HG03558 (cell line): ENCODE measurements at regions not wholly inside any gene's neighbourhood (a gene's known extent, or its start where the extent isn't known, plus 50 kb on each side); places are given as distances from the start of the nearest gene placed in this dataset.

Experiments used
- ATAC-seq: cut with Tn5 transposase; IDR thresholded peaks from one replicate; pipeline ENCODE4 v1.9.1; 2021; ENCODE audit warnings: moderate number of reproducible peaks; ENCODE audit not compliant: unreplicated experiment; ENCODE audit errors: extremely low read depth

DNA sequence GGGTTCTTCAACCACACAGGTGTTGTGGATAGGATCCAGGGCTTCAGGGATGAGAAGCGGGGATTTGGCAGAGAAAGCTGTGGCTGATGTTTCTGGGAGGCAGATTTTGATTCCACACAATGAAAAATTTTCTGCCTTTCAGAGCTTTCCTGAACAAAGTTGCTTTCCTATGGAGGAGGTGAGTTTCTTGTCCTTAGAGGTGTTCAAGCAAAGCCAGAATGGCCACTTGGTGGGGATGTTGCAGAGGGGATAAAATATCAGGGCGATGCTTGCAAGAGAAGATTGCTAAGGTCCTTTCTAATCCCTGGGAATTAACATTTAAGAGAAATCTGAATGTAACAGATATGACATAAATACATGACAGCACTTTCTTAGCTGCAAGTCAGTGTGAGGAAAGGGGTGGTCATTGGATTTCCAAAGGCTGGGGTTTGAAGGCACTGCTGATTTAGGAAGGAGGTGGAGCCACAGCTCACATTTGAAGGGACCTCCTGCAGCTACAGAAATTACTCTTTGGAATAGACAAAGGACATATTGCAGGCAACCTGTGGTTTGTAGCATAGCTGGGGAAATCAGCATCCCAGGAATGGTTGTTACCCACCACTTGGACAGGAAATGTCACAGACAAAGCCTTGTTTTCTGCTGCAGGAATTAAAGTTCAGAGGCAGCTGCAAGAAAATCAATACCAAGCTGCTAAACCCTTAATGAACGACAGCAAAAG lies 271.1 kb upstream of the CHD6 start:
- ATAC-seq, result no peak

DNA sequence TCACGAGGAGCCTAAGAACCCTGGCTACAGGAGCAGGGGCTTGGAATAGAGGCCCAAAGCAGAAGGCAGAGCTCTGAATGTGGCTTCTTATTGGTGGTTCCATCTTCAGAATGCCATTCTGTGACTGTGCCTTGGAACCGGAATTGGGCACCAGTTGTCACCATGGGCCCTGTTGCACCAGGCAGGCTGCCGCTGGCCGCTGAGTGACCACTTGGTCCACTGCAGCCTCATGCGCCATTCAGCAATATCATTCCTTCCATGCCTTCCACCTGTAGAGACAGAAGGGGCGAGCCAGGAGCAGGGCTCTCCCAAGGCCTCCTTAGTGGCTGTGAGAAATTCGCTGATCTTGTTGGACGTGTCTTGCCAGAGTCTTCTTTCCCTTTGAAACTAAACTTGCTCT lies 270.3 kb upstream of the CHD6 start:
- ATAC-seq, result no peak

DNA sequence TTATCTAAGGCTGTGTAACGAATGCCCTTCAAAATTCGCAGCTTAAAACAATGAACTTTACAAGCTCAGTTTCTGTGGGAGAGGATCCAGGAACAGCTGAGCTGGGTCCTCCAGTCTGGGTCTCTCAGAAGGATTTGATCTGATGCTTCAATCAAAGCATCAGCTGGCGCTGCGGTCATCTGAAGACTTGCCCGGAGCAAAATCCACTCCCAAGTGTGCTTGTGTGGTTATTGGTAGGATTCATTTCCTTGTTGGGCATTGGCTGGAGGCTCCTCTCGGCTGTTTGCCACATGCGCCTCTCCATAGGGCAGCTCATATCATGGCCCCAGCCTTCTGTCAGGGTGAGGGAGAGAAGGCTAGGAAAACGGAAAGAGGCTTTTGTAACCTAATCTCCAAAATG lies 269.3 kb upstream of the CHD6 start:
- no peak for ATAC-seq

DNA sequence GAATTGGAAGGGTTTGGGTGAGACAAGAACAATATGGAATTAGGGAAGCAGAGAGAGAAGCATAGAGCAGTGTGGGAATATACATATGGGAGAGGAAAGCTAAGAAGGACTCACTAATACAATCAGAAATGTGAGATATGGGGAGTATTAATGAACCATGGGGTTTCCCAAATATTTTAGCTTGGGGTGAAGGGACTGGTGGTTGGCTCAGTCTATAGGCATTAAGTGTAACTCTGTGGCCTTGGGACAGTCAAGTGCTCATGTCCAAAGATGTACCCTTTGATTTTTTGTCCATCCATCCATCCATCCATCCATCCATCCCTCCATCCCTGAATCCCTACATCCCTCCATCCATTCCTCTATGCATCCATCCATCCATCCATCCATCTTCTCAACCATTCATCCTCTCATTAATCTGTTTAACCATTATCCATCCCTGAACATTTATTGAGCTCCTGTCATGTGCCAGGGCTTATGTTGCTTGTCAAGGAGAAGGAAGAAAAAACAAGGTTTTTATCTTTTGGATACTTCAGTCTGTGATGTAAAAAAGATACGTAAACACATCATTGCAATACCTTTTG lies 263.4 kb upstream of the CHD6 start:
- no peak for ATAC-seq

DNA sequence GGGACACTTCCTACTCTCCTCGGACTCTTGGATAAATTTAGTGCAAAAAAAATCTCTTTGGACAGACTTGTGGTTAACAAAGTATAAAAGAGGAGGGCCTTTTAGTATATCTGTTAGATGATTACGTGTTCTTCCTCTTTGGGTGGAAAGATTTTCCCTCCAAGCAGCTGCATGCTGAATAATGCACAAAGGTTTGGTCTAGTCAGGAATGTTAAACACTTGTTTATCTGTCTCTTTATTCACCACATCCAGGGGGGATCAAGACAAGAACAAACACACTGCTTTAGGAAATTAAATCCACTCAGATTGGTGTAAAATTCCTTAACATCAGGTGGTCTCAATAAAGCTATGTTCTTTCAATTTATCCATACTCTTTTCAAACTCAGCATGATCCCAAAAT lies 260.9 kb upstream of the CHD6 start:
- ATAC-seq, result no peak

DNA sequence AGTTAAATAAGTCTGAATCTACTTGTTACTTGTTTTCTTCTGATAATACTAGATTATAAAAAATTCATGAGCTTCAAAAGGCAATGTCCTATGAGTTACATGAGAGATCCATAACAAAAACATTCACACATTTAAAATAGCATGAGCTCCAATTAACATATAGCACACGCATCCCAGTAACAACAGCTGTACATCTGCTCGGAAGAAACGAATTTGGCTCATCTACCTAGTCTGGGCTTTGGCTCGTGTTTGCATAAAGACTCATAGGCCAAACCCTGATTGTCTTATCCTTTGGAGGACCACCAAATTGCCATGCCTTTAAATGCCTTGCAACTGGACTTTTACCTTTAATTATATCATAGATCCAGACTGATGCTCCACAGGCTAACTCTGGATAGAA lies 259.7 kb upstream of the CHD6 start:
- no peak for ATAC-seq

DNA sequence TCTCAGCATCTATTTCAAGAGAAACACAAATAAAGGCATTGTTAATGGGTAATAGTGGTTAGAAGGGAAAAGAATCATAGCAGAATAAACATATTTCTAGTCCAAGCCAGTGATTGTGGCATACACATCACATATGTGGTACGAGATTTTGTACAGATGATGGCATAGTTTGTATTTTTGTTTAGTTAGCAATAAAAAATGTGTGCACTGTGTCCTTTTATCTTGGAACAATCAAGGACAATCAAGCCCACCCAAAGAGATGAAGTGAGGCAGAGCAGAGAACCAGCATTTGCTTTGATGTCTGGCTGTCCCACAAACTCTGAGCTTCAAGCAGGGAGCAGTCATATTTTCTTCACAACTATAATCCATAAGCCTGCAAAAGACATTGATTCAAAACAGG lies 256.5 kb upstream of the CHD6 start:
- ATAC-seq, result no peak

DNA sequence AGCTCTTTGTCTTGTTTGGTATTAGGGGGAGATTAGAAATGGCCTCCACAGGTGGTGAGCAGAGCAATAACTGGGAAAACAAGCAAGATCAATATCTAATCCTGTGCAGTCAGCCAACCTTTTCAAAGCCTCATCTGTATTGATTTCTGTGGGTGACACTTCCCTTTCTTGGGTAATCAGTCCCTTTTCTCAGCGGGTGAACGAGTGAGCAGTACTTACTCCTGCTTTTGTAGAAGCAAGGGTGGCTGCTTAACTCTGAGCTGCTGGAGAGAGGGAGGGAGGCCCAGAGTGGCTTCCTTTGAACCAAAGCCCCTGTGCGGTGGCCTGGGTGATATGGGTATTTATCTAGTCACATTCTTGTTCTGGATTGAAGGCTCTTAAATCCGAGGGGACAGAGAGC lies 254.8 kb upstream of the CHD6 start:
- ATAC-seq, result no peak

DNA sequence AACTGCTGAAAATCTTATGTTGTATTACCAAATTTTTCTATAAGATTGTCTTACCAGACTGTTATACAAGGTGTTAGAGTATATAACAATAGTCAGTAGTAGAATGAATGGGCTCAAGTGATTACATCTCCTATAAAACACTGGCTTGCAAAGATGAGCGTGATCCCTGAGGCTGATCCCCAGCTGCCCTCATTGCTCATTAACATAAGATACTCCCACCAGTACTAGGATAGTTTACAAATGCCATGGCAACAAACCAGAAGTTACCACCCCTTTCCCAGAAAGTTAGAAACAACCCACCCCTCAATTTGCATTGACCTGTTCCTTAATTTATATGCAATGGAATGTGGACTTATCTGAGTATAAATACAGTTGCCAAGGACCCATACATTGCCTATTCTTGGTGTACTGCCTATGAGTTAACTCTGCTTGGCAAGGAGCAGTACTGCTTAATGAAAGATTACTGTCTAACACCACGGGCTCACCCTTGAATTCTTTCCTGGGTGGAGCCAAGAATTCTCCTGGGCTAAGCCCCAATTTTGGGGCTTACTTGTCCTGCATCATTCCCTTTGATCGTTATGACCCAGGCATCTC lies 252.8 kb upstream of the CHD6 start:
- no peak for ATAC-seq

DNA sequence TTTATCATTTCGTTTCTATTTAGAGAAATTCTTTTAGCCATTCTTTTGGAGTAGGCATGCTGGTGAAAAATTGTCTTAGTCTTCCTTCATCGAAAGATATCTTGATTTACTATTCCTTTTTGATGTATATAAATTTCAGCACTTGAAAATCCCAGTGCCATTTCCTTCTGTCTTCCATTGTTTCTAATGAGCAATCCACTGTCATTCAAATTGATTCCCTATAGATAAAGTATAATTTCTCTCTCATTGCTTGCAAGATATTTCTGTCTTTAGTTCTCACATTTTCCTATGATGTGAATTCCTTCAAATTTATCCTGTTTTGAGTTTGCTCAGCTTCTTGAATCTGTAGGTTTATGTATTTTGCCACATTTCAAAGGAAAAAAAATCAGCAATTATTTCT lies 251.1 kb upstream of the CHD6 start:
- no peak for ATAC-seq

DNA sequence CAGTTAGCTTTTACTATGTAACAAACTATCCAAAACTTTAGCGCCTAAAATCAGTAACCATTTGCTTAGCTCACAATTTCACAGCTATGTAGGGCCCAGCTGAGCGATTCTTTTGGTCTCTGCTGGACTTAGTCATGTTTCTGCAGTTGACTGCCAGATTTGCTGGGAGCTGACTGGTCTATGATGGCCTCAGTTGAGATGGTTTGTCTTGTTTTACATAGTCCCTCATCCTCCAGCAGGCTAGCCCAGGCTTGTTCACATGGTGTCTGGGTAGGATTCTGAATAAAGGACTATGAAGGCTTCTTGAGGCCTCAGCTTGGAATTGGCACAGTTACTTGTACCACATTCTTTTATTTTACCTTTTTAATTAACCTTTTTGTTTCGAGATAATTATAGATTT lies 247.8 kb upstream of the CHD6 start:
- no peak for ATAC-seq

DNA sequence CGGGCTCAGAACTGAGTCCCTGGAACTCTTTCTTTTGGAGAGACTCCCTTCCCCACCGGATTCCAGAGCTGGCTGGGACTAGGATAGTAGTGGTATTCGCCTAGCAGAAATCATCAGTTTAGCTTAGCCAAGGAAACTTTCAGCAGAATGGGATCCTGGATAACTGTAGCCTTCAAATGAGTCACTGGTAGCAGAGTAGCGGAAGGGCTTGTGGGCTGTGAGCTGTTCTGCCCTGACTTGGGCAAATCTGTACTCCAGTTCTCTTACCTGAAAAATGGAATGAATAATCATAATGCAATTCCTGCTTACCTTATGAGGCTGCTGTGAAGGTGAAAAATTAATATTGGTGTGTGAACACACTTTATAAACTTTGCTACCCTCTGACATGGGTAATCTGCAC lies 244.3 kb upstream of the CHD6 start:
- no peak for ATAC-seq

DNA sequence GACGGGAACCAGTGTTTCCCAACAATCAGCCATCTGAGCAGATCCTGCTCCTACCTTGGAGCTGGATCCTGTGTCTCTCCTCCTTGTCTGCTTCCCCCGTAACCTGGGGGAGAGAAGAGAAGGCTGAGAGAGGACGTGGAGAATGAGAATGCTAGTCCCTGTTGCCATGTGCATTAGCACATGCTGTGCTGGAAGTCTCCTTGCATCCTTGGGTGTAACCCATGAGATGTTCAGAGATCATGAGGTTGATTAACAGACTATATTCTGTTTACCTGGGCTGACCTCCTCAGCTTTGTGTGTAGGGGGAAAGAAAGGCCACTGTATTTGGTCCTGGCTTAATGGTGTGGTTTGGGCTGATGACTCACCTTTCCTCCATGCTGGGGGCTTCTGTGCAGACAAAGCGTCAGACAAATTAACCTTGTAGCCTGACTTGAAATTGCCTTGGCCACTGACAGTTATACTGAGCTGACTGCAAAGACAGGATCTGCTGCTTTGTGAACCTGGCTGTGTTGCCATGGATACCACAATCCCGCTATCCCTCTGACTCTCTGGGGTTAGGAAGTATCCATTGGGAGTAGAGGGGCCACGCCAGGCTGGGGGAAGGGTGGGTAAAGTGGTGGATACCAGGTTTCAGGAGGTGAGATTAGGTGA lies 243.7 kb upstream of the CHD6 start:
- ATAC-seq, result no peak

DNA sequence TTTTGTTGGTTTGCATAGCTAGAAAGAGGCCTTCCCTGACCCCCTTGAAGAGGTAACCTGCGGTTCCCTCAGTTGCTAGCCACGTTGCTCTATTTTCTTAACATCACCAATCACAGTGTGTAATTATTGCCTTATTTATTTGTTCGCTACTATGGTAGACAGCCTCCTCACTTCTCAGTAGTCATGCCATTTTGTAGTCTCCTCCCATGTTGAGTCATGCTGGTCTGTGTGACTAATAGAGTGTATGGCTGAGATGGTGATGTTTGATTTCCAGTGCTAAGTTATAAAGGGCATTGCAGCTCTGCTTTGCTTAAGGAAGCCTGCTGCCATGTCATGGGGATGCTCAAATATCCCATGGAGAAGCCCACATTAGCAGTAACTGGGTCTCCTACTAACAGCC lies 236.6 kb upstream of the CHD6 start:
- no peak for ATAC-seq

DNA sequence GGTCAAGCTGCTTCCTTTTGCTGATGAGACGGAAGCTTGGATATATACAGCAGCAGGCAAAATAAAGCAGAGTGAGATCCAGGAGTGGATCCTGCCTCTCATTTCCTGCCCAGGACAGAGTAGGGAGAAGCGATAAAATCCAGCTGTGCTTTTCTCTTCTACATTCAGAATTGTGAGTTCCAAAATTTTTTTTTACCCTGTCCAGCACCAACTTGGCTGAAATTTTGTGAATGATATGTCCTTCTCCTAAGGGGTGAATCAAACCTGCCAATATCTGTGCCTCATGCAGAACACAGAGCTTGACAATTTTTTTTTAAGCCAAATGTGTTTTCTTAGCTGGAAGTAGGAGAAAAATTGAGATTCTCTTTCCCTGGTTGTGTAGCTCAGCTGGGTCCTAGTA lies 235.6 kb upstream of the CHD6 start:
- no peak for ATAC-seq

DNA sequence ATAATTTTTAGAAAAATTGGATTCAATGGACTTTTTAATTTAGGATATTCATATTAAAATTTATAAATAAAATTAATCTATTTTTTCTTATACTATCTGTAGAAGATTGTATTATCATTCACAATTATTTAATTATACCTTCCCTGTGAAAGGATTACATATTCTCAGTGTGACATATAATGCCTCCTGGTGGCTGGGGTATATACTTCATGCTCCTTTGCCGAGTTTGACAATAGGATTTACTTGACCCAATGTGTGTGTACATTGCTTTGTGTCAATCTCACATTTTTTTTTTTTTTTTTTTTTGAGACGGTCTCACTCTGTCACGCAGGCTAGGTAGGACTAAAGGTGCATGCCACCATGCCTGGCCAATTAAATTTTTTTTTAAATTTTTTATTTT lies 230.0 kb upstream of the CHD6 start:
- ATAC-seq, result no peak

DNA sequence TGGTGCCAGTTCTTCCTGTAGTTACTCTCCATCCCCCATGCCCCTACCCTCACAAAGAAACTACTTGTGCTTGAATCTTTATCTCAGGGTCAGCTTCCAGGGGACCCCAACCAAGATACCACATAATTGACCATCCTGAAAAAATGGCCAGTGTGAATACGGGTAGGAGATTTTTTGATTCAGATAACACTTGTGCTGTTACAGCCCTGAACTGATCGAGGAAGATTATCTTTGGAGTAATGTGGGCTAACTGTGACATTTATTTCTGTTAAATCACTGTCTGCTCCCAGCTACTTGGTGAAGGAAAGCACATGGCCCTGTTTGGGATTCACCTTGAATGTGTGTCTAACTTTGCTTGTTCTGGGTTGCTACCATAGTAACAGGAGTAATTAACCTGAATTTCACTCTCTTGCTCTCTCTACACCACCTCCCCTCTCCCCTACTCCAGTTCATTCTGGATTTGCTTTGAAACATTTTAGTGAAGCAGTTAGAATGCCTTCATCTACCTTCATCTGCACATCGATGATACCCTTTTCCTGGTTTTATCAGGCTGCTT lies 219.6 kb upstream of the CHD6 start:
- no peak for ATAC-seq

DNA sequence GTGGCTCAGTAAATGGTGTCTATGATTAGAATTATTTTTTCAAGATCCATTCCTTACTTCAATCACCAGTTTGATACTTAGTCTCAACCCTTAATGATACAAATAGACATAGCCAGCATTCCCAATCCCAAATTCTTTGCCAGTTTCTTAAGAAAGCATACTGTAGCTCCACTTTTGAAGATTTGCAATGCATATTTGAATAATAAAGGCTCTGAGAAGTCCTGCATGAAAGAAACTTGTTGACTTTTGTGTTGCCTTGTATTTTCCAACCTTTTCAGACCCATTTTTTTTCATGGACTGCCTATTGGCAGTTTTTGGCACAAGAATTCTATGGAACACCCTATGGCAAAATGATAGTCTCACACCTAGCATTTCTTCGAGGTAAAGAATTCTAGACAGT lies 215.6 kb upstream of the CHD6 start:
- no peak for ATAC-seq

DNA sequence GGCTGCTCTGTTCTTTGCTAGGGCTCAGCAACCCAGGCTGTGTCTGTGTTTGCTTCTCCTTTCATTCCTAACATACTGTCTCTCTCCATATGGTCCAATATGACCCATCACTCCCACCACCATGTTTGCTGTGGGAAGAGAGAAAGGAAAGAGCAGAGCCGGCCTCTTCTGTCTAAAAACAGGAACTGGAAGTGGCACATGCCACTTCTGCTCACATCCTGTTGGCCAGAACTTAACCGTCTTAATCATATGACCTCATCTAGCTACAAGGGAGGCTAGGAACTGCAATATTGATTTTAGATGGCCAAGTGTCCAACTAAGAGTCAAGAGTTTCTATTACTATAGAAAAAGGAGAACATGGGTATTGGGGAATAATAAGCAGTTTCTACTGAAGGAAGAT lies 212.5 kb upstream of the CHD6 start:
- ATAC-seq, result no peak

DNA sequence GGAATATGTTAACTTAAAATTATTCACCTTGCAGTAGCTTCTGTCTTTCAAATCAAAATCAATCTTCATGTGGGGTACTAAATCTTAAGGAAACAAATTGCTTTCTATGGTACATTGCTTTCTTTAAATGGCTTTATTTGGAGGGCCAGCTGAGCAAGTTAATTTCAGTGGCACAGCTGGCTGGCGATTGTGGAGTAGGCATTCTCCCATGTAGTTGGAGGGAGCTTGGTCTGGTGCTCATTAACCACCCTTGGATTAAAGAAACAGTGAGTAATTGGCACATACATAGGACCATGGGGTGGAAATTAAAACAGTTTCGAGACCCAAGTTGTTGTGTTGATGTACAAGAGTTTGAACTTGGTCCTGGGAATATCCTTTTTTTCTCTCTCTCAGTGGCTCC lies 201.3 kb upstream of the CHD6 start:
- ATAC-seq, result no peak

DNA sequence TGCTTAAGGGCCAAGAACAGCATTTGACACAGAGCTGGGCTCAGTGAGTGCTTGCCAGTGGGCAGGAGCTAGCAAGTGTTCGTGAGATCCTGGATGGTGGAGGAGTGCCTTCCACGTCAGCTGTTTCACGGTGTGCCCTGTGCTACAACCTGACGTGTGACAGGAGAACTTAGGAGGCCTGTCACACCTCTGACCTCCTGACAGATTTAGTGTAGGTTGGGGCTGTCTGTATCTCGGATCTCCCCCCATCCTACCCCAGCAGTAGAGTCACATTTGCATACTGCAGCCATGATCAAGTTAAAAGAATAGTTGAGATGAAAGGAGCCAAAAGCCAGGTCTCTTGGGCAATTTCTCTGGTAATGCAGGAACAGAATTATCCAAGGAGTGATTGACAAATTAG lies 200.8 kb upstream of the CHD6 start:
- no peak for ATAC-seq
